GM12878 (cell line): ENCODE measurements at regions not wholly inside any gene's neighbourhood (a gene's known extent, or its start where the extent isn't known, plus 50 kb on each side); places are given as distances from the start of the nearest gene placed in this dataset.

ENCODE experiments used
- BCL11A ChIP-seq: IDR thresholded peaks from 2 replicates; pipeline ENCODE4 v1.6.1; 2011; ENCODE audit warnings: low read depth, low read length
- CHD1 ChIP-seq: IDR thresholded peaks from 2 replicates; pipeline ENCODE4 v1.6.1; 2012; ENCODE audit warnings: low read depth, low read length, improper control_type of control experiment
- CREB1 ChIP-seq: IDR thresholded peaks from 2 replicates; pipeline ENCODE4 v1.6.1; 2012; ENCODE audit warnings: low read depth, mild to moderate bottlenecking, inconsistent platforms
- CTCF ChIP-seq, 3 experiments: IDR thresholded peaks in 2 of 3; conservative IDR thresholded peaks in 1 of 3; 2 replicates each; pipeline ENCODE4 v1.5.1; 2011; ENCODE audit warnings: low read depth in 3 of 3, low read length in 3 of 3, mild to moderate bottlenecking in 3 of 3, control low read depth in 2 of 3, moderate library complexity in 2 of 3, inconsistent platforms in 1 of 3, mixed read lengths in 1 of 3; ENCODE audit not compliant: control insufficient read depth in 2 of 3, insufficient read depth in 1 of 3; ENCODE audit errors: extremely low read depth in 1 of 3
- EP300 ChIP-seq, 2 experiments: fragments of 150-350 bp in 1 of 2; IDR thresholded peaks; 2 replicates each; pipeline ENCODE4 v1.6.1; 2011 to 2012; ENCODE audit warnings: low read depth in 2 of 2, low read length in 2 of 2, borderline replicate concordance in 1 of 2, improper control_type of control experiment in 1 of 2, inconsistent platforms in 1 of 2; ENCODE audit not compliant: control insufficient read depth in 1 of 2
- POLR2A ChIP-seq: IDR thresholded peaks from 2 replicates; pipeline ENCODE4 v1.6.1; 2011; ENCODE audit warnings: low read depth, mild to moderate bottlenecking, low read length
- POLR2AphosphoS5 ChIP-seq: IDR thresholded peaks from 2 replicates; pipeline ENCODE4 v1.6.1; 2011; ENCODE audit warnings: mild to moderate bottlenecking, low read length, inconsistent platforms
- SREBF2 ChIP-seq: IDR thresholded peaks from 2 replicates; pipeline ENCODE4 v1.6.1; 2012; ENCODE audit warnings: mild to moderate bottlenecking, low read length
- SUZ12 ChIP-seq: fragments of 200-600 bp; sonication (generic); IDR thresholded peaks from one replicate; pipeline ENCODE4 v1.6.1; 2018; ENCODE audit warnings: antibody characterized with exemption, mild to moderate bottlenecking; ENCODE audit not compliant: unreplicated experiment
- ZNF384 ChIP-seq: IDR thresholded peaks from 2 replicates; pipeline ENCODE4 v1.6.1; 2012; ENCODE audit warnings: low read depth, mild to moderate bottlenecking, low read length, improper control_type of control experiment, borderline replicate concordance
- TF ChIP-seq, protein P1 (sequence below): fragments of 450-650 bp; IDR thresholded peaks from 2 replicates; pipeline ENCODE4 v1.6.1; 2016; ENCODE audit warnings: mild to moderate bottlenecking

DNA sequence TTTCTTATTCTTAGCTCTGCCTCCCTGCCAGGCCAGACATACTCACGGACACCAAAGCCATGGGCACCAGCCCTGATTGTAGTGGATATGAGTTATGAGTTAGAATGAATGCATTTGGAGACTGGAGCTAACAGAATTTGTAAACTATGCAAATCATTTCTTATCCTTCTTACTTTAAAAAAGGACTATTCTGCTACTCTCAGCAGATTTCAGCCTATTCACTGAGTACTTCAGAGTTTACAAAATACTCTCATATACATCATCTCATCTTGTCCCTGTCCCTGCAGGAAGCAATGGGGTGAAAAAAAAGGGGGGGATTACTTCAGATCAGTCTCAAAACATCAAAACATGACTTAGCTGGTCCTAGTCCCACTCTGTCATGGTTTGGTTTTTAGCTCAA, 541.4 kb upstream of the PLXNA2 start:
- TF ChIP-seq SUZ12 (no peak), CTCF (IDR thresholded peaks at IDR 0.05 in 2 of 3, conservative IDR thresholded peaks at IDR 0.05 in 1 of 3; ENCODE audit: control insufficient read depth in 2 of 3, extremely low read depth in 1 of 3, insufficient read depth in 1 of 3, low read depth in 3 of 3, low read length in 3 of 3) (no peak), POLR2AphosphoS5 (no peak), CREB1 (no peak), POLR2A (no peak), CHD1 (no peak), SREBF2 (no peak), EP300 (IDR thresholded peaks at IDR 0.05; ENCODE audit: borderline replicate concordance in 1 of 2, control insufficient read depth in 1 of 2, low read depth in 2 of 2, low read length in 2 of 2) (no peak), ZNF384 (no peak), BCL11A (no peak)
- TF ChIP-seq, protein P1, sequence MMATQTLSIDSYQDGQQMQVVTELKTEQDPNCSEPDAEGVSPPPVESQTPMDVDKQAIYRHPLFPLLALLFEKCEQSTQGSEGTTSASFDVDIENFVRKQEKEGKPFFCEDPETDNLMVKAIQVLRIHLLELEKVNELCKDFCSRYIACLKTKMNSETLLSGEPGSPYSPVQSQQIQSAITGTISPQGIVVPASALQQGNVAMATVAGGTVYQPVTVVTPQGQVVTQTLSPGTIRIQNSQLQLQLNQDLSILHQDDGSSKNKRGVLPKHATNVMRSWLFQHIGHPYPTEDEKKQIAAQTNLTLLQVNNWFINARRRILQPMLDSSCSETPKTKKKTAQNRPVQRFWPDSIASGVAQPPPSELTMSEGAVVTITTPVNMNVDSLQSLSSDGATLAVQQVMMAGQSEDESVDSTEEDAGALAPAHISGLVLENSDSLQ, result no peak
